ENCODE measurements at regions not wholly inside any gene's neighbourhood (a gene's known extent, or its start where the extent isn't known, plus 50 kb on each side); places are given as distances from the start of the nearest gene placed in this dataset.

DNA sequence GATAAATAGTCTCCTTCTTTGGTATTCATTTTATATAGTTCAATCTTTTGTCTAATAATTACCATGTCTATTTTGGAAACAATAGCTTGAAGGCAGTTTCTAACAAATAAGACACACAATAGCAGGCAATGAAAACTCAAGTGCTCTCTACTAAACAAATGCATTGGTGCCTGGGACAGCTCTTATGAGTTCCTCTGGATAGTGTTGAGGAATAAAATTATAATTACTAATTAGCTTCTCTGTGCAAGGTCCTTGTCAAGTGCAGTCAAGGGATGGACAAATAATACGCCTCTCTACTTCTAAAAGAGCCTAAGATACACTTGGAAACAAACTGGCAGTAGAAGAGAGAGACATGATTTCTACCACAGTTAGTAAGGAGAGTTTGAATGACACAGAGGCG, 229.0 kb upstream of the GLRA2 start:
- Histone ChIP-seq H2AFZ (ENCODE audit: low read depth, low read length) (no peak overlapping the region), H3K27me3 (ENCODE audit: control insufficient read depth in 1 of 2, insufficient read depth in 1 of 2, low read length in 2 of 2) (no peaks in the 10 kb centered on the region), H4K91ac (ENCODE audit: low read length) (no peak overlapping the region), H3K18ac (ENCODE audit: low read depth in 1 of 2, low read length in 2 of 2) (no peak overlapping the region), H2AK5ac (ENCODE audit: low read length, severe bottlenecking) (no peak overlapping the region), H2BK120ac (ENCODE audit: low read depth, low read length) (no peak overlapping the region), H3K79me1 (replicated peaks; ENCODE audit: low read length, poor library complexity, severe bottlenecking) (no peaks in the 10 kb centered on the region), H3K9me3 (ENCODE audit: control insufficient read depth, low read length) (no peaks in the 10 kb centered on the region), H3K23ac (ENCODE audit: low read length in 2 of 2) (no peak overlapping the region), H3K9ac (ENCODE audit: low read length) (no peak overlapping the region), H3K4ac (ENCODE audit: low read depth in 1 of 2, low read length in 2 of 2) (no peak overlapping the region), H3K14ac (ENCODE audit: low read length in 2 of 2) (no peak overlapping the region), H2BK15ac (ENCODE audit: low read depth, poor library complexity, severe bottlenecking) (no peak overlapping the region), H2BK12ac (ENCODE audit: low read length in 2 of 2) (no peak overlapping the region), H2BK5ac (ENCODE audit: low read depth, low read length, poor library complexity, severe bottlenecking) (no peak overlapping the region), H3K4me1 (ENCODE audit: control insufficient read depth, insufficient read depth, low read depth, low read length) (no peaks in the 10 kb centered on the region), H4K8ac (ENCODE audit: low read length) (no peak overlapping the region), H3K36me3 (ENCODE audit: control insufficient read depth in 1 of 2, insufficient read depth in 2 of 2, low read depth in 1 of 2, low read length in 2 of 2) (no peaks in the 10 kb centered on the region), H3K4me2 (ENCODE audit: low read length, poor library complexity, severe bottlenecking) (no peak overlapping the region), H3K27ac (ENCODE audit: low read length, poor library complexity, severe bottlenecking) (no peak overlapping the region), H3K4me3 (ENCODE audit: insufficient read depth in 1 of 2, low read depth in 1 of 2, low read length in 2 of 2) (no peak overlapping the region)
- WGBS: no CpG with 5 or more reads among the region's 2 CpGs
- no peak for DNase-seq

DNA sequence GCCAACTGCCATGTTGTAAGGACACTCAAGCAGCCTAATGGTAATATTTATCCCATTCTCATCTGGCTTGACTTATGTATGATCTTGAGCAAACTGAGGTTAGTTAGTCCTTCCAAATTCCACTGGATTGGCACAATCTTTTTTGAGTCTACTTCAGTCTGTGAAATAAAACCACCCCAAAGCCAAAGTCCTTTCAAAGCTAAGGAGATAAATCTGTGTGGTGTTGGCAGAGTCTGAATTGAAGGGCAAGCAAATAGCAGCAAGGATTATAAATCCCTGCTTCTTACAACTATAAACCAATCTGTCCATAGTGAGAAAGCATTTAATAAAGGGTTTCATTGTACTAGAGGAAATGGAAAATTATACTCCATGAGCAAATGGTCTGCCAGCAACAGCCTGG, 233.9 kb upstream of the GLRA2 start:
- no peak overlapping the region for H3K4me3 ChIP-seq (ENCODE audit: insufficient read depth in 1 of 2, low read depth in 1 of 2, low read length in 2 of 2)
- no peak overlapping the region for H3K14ac ChIP-seq (ENCODE audit: low read length in 2 of 2)
- H3K27me3 ChIP-seq (ENCODE audit: control insufficient read depth in 1 of 2, insufficient read depth in 1 of 2, low read length in 2 of 2): no peaks in the 10 kb centered on the region
- H3K9me3 ChIP-seq (ENCODE audit: control insufficient read depth, low read length): no peaks in the 10 kb centered on the region
- no peaks in the 10 kb centered on the region for H3K4me1 ChIP-seq (ENCODE audit: control insufficient read depth, insufficient read depth, low read depth, low read length)
- H2AFZ ChIP-seq (ENCODE audit: low read depth, low read length): no peak overlapping the region
- no peak for DNase-seq
- no peak overlapping the region for H4K91ac ChIP-seq (ENCODE audit: low read length)
- H3K18ac ChIP-seq (ENCODE audit: low read depth in 1 of 2, low read length in 2 of 2): no peak overlapping the region
- no peak overlapping the region for H4K8ac ChIP-seq (ENCODE audit: low read length)
- H3K4ac ChIP-seq (ENCODE audit: low read depth in 1 of 2, low read length in 2 of 2): no peak overlapping the region
- H2BK12ac ChIP-seq (ENCODE audit: low read length in 2 of 2): no peak overlapping the region
- H3K9ac ChIP-seq (ENCODE audit: low read length): no peak overlapping the region
- H3K79me1 ChIP-seq (replicated peaks; ENCODE audit: low read length, poor library complexity, severe bottlenecking): no peaks in the 10 kb centered on the region
- no peak overlapping the region for H2BK15ac ChIP-seq (ENCODE audit: low read depth, poor library complexity, severe bottlenecking)
- no peak overlapping the region for H3K4me2 ChIP-seq (ENCODE audit: low read length, poor library complexity, severe bottlenecking)
- no peak overlapping the region for H2BK5ac ChIP-seq (ENCODE audit: low read depth, low read length, poor library complexity, severe bottlenecking)
- H3K23ac ChIP-seq (ENCODE audit: low read length in 2 of 2): no peak overlapping the region
- no peak overlapping the region for H2AK5ac ChIP-seq (ENCODE audit: low read length, severe bottlenecking)
- no peak overlapping the region for H2BK120ac ChIP-seq (ENCODE audit: low read depth, low read length)
- no peak overlapping the region for H3K27ac ChIP-seq (ENCODE audit: low read length, poor library complexity, severe bottlenecking)
- H3K36me3 ChIP-seq (ENCODE audit: control insufficient read depth in 1 of 2, insufficient read depth in 2 of 2, low read depth in 1 of 2, low read length in 2 of 2): no peaks in the 10 kb centered on the region

DNA sequence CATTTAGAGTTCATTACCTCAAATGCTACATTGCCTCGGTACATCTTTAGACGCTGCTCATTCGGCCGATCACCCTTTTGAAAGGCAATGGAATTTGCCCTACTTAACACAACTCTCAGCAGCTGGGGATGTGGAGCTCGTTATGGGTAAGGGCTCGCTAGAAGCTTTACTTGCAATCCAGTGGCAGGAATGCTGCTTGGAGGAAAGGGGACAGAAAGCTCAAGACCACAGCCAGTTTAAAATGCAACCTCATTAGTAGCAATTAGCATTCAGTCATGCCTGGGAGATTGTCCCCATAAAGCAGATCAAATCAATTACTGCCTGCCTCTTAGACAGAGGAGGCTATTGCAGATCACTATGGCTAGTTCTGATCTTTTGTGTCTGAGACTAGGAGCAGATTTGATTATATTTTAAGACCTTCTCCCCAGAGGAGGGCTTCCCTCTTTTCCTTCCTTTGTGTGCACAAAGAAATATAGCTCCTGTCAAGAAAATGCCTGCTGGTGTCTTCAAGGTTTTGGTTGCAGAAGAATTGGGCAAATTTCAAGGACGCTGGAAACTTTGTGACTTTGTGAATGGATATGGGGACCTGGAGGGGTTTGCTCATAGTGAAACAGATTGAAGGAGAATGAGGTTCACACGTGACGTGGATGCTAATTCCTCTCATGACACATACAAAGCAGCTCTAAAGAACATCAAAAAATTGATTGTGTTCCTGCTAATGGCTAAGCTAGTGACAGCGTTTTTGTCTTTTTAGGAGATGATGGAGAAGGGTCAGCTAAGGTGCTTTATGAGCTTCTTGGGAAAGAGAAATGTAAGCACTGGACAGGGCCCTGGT, 237.5 kb upstream of the GLRA2 start:
- no peaks in the 10 kb centered on the region for H3K9me3 ChIP-seq (ENCODE audit: control insufficient read depth, low read length)
- no peak overlapping the region for H3K9ac ChIP-seq (ENCODE audit: low read length)
- no peak overlapping the region for H3K27ac ChIP-seq (ENCODE audit: low read length, poor library complexity, severe bottlenecking)
- H3K23ac ChIP-seq (ENCODE audit: low read length in 2 of 2): no peak overlapping the region
- no peak overlapping the region for H3K14ac ChIP-seq (ENCODE audit: low read length in 2 of 2)
- H2BK120ac ChIP-seq (ENCODE audit: low read depth, low read length): no peak overlapping the region
- no peaks in the 10 kb centered on the region for H3K36me3 ChIP-seq (ENCODE audit: control insufficient read depth in 1 of 2, insufficient read depth in 2 of 2, low read depth in 1 of 2, low read length in 2 of 2)
- H2AFZ ChIP-seq (ENCODE audit: low read depth, low read length): no peak overlapping the region
- H2BK5ac ChIP-seq (ENCODE audit: low read depth, low read length, poor library complexity, severe bottlenecking): no peak overlapping the region
- H3K27me3 ChIP-seq (ENCODE audit: control insufficient read depth in 1 of 2, insufficient read depth in 1 of 2, low read length in 2 of 2): no peaks in the 10 kb centered on the region
- no peak overlapping the region for H2AK5ac ChIP-seq (ENCODE audit: low read length, severe bottlenecking)
- H4K91ac ChIP-seq (ENCODE audit: low read length): no peak overlapping the region
- WGBS: 62% methylated on average over 4 of the region's 10 CpGs
- H3K4me3 ChIP-seq (ENCODE audit: insufficient read depth in 1 of 2, low read depth in 1 of 2, low read length in 2 of 2): no peak overlapping the region
- no peak overlapping the region for H2BK12ac ChIP-seq (ENCODE audit: low read length in 2 of 2)
- DNase-seq: no peak
- no peaks in the 10 kb centered on the region for H3K4me1 ChIP-seq (ENCODE audit: control insufficient read depth, insufficient read depth, low read depth, low read length)
- H3K4me2 ChIP-seq (ENCODE audit: low read length, poor library complexity, severe bottlenecking): no peak overlapping the region
- H4K8ac ChIP-seq (ENCODE audit: low read length): no peak overlapping the region
- no peak overlapping the region for H2BK15ac ChIP-seq (ENCODE audit: low read depth, poor library complexity, severe bottlenecking)
- H3K79me1 ChIP-seq (replicated peaks; ENCODE audit: low read length, poor library complexity, severe bottlenecking): no peaks in the 10 kb centered on the region
- no peak overlapping the region for H3K18ac ChIP-seq (ENCODE audit: low read depth in 1 of 2, low read length in 2 of 2)
- no peak overlapping the region for H3K4ac ChIP-seq (ENCODE audit: low read depth in 1 of 2, low read length in 2 of 2)

DNA sequence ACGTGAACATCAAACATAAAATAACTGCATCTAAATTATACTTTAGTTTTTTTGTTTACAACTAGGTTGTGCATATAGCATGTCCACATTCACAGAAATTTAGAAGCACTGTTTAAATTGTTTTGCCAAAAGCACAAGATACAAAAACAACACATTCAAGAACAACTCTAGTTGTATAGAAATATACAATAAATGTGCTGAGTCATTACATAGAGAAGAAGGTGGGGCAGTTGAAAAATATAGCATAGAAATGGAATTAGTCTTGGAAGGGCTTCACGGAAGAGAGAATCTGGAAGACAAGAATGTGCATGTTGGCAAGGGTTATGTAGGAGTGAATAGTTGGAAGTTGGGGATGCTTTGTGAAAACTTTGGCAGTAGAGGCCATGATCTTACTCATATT, 239.0 kb upstream of the GLRA2 start:
- H3K9ac ChIP-seq (ENCODE audit: low read length): no peak overlapping the region
- no peak overlapping the region for H3K4me2 ChIP-seq (ENCODE audit: low read length, poor library complexity, severe bottlenecking)
- H2BK15ac ChIP-seq (ENCODE audit: low read depth, poor library complexity, severe bottlenecking): no peak overlapping the region
- H2BK5ac ChIP-seq (ENCODE audit: low read depth, low read length, poor library complexity, severe bottlenecking): no peak overlapping the region
- H3K27ac ChIP-seq (ENCODE audit: low read length, poor library complexity, severe bottlenecking): no peak overlapping the region
- H4K91ac ChIP-seq (ENCODE audit: low read length): no peak overlapping the region
- DNase-seq: no peak
- no peak overlapping the region for H4K8ac ChIP-seq (ENCODE audit: low read length)
- H3K9me3 ChIP-seq (ENCODE audit: control insufficient read depth, low read length): no peaks in the 10 kb centered on the region
- H3K4me1 ChIP-seq (ENCODE audit: control insufficient read depth, insufficient read depth, low read depth, low read length): no peaks in the 10 kb centered on the region
- H3K4me3 ChIP-seq (ENCODE audit: insufficient read depth in 1 of 2, low read depth in 1 of 2, low read length in 2 of 2): no peak overlapping the region
- H3K4ac ChIP-seq (ENCODE audit: low read depth in 1 of 2, low read length in 2 of 2): no peak overlapping the region
- no peaks in the 10 kb centered on the region for H3K36me3 ChIP-seq (ENCODE audit: control insufficient read depth in 1 of 2, insufficient read depth in 2 of 2, low read depth in 1 of 2, low read length in 2 of 2)
- H3K79me1 ChIP-seq (replicated peaks; ENCODE audit: low read length, poor library complexity, severe bottlenecking): no peaks in the 10 kb centered on the region
- no peak overlapping the region for H3K18ac ChIP-seq (ENCODE audit: low read depth in 1 of 2, low read length in 2 of 2)
- H2BK120ac ChIP-seq (ENCODE audit: low read depth, low read length): no peak overlapping the region
- no peak overlapping the region for H3K23ac ChIP-seq (ENCODE audit: low read length in 2 of 2)
- WGBS: 91% methylated on average over 1 of the region's 2 CpGs
- no peaks in the 10 kb centered on the region for H3K27me3 ChIP-seq (ENCODE audit: control insufficient read depth in 1 of 2, insufficient read depth in 1 of 2, low read length in 2 of 2)
- no peak overlapping the region for H2AK5ac ChIP-seq (ENCODE audit: low read length, severe bottlenecking)
- no peak overlapping the region for H3K14ac ChIP-seq (ENCODE audit: low read length in 2 of 2)
- no peak overlapping the region for H2BK12ac ChIP-seq (ENCODE audit: low read length in 2 of 2)
- H2AFZ ChIP-seq (ENCODE audit: low read depth, low read length): no peak overlapping the region

Data from mesenchymal stem cell (in vitro differentiated cells and primary cell).